Neural cell (in vitro differentiated cells): ENCODE measurements at regions not wholly inside any gene's neighbourhood (a gene's known extent, or its start where the extent isn't known, plus 50 kb on each side); places are given as distances from the start of the nearest gene placed in this dataset.

ENCODE experiments used
- CTCF ChIP-seq: fragments of 450-650 bp; IDR thresholded peaks from 2 replicates; pipeline ENCODE4 v1.5.1; 2014; ENCODE audit warnings: antibody characterized with exemption, mild to moderate bottlenecking, moderate library complexity; ENCODE audit not compliant: poor library complexity, severe bottlenecking
- EP300 ChIP-seq: fragments of 450-650 bp; conservative IDR thresholded peaks from 2 replicates; pipeline ENCODE4 v1.6.1; 2014; ENCODE audit warnings: antibody characterized with exemption, mild to moderate bottlenecking, moderate library complexity; ENCODE audit not compliant: poor library complexity, severe bottlenecking
- MXI1 ChIP-seq: fragments of 450-650 bp; conservative IDR thresholded peaks from 2 replicates; pipeline ENCODE4 v1.6.1; 2014; ENCODE audit warnings: antibody characterized with exemption, mild to moderate bottlenecking; ENCODE audit not compliant: poor library complexity, severe bottlenecking
- POLR2AphosphoS5 ChIP-seq: IDR thresholded peaks from 2 replicates; pipeline ENCODE4 v1.6.1; 2012
- REST ChIP-seq: IDR thresholded peaks from 2 replicates; pipeline ENCODE4 v1.6.1; 2012; ENCODE audit warnings: borderline replicate concordance

- TF ChIP-seq REST (no peak), CTCF (no peak), POLR2AphosphoS5 (no peak), MXI1 (no peak), EP300 (no peak)
Measured at GRCh38 chr7:51679358-51679757, 362.7 kb upstream of the COBL start.
